ENCODE measurements at regions not wholly inside any gene's neighbourhood (a gene's known extent, or its start where the extent isn't known, plus 50 kb on each side); places are given as distances from the start of the nearest gene placed in this dataset.

DNA sequence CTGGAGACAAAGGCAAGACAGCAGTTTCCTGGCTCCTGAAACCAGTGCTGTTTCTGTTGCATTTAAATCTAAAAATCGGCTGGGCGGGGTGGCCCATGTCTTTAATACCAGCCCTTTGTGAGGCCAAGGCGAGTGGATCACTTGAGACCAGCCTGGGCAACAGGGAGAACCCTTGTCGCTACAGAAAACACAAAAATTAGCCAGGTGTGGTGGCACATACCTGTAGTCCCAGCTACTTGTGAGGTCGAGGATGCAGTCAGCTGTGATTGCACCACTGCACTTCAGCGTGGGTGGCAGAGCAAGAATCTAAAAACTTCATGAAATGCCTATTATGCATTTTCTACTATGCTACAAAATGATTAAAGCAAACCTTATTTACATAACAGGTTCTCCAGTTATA lies 205.4 kb upstream of the ITM2A start:
- TF ChIP-seq, protein P1, sequence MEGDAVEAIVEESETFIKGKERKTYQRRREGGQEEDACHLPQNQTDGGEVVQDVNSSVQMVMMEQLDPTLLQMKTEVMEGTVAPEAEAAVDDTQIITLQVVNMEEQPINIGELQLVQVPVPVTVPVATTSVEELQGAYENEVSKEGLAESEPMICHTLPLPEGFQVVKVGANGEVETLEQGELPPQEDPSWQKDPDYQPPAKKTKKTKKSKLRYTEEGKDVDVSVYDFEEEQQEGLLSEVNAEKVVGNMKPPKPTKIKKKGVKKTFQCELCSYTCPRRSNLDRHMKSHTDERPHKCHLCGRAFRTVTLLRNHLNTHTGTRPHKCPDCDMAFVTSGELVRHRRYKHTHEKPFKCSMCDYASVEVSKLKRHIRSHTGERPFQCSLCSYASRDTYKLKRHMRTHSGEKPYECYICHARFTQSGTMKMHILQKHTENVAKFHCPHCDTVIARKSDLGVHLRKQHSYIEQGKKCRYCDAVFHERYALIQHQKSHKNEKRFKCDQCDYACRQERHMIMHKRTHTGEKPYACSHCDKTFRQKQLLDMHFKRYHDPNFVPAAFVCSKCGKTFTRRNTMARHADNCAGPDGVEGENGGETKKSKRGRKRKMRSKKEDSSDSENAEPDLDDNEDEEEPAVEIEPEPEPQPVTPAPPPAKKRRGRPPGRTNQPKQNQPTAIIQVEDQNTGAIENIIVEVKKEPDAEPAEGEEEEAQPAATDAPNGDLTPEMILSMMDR (conservative IDR thresholded peaks at IDR 0.05; ENCODE audit: low read depth, low read length), result no peak
- no peak for TF ChIP-seq EZH2 (IDR thresholded peaks at IDR 0.05; ENCODE audit: borderline replicate concordance, low read depth, low read length, poor library complexity, severe bottlenecking)
